ENCODE measurements at regions not wholly inside any gene's neighbourhood (a gene's known extent, or its start where the extent isn't known, plus 50 kb on each side); places are given as distances from the start of the nearest gene placed in this dataset.

GRCh38 chr14:58794993-58795762 is 157.4 kb downstream of the DACT1 start (continued):
- TF ChIP-seq BCL11A (IDR thresholded peaks at IDR 0.05; ENCODE audit: low read depth in 2 of 2, low read length in 2 of 2): no peak
- TF ChIP-seq ATF3 (IDR thresholded peaks at IDR 0.05; ENCODE audit: insufficient read depth, low read depth, low read length): no peak
- TF ChIP-seq TEAD4 (IDR thresholded peaks at IDR 0.05; ENCODE audit: low read depth, low read length): no peak
- TF ChIP-seq BRCA1 (IDR thresholded peaks at IDR 0.05; ENCODE audit: low read depth, low read length): no peak
- no peak for TF ChIP-seq CBX5 (IDR thresholded peaks at IDR 0.05; ENCODE audit: low read depth, low read length)
- TF ChIP-seq CHD1 (IDR thresholded peaks at IDR 0.05; ENCODE audit: low read depth, low read length): no peak
